ENCODE measurements at regions not wholly inside any gene's neighbourhood (a gene's known extent, or its start where the extent isn't known, plus 50 kb on each side); places are given as distances from the start of the nearest gene placed in this dataset.

GRCh38 chr4:159038536-159038935 is 64.3 kb upstream of the RAPGEF2 start:
- TF ChIP-seq, protein P1, sequence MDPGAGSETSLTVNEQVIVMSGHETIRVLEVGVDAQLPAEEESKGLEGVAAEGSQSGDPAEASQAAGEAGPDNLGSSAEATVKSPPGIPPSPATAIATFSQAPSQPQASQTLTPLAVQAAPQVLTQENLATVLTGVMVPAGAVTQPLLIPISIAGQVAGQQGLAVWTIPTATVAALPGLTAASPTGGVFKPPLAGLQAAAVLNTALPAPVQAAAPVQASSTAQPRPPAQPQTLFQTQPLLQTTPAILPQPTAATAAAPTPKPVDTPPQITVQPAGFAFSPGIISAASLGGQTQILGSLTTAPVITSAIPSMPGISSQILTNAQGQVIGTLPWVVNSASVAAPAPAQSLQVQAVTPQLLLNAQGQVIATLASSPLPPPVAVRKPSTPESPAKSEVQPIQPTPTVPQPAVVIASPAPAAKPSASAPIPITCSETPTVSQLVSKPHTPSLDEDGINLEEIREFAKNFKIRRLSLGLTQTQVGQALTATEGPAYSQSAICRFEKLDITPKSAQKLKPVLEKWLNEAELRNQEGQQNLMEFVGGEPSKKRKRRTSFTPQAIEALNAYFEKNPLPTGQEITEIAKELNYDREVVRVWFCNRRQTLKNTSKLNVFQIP (CRISPR knock-in tag; IDR thresholded peaks at IDR 0.05; ENCODE audit: borderline replicate concordance, low read depth), result no peak
- TF ChIP-seq ARNTL (CRISPR knock-in tag; IDR thresholded peaks at IDR 0.05; ENCODE audit: borderline replicate concordance, low read depth), result no peak
- no peak for TF ChIP-seq PPARA (CRISPR knock-in tag; IDR thresholded peaks at IDR 0.05; ENCODE audit: borderline replicate concordance)
- TF ChIP-seq, protein P2, sequence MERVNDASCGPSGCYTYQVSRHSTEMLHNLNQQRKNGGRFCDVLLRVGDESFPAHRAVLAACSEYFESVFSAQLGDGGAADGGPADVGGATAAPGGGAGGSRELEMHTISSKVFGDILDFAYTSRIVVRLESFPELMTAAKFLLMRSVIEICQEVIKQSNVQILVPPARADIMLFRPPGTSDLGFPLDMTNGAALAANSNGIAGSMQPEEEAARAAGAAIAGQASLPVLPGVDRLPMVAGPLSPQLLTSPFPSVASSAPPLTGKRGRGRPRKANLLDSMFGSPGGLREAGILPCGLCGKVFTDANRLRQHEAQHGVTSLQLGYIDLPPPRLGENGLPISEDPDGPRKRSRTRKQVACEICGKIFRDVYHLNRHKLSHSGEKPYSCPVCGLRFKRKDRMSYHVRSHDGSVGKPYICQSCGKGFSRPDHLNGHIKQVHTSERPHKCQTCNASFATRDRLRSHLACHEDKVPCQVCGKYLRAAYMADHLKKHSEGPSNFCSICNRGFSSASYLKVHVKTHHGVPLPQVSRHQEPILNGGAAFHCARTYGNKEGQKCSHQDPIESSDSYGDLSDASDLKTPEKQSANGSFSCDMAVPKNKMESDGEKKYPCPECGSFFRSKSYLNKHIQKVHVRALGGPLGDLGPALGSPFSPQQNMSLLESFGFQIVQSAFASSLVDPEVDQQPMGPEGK (CRISPR knock-in tag; IDR thresholded peaks at IDR 0.05; ENCODE audit: borderline replicate concordance), result no peak
- TF ChIP-seq ZFP3 (CRISPR knock-in tag; IDR thresholded peaks at IDR 0.05), result no peak
- TF ChIP-seq, protein P3, sequence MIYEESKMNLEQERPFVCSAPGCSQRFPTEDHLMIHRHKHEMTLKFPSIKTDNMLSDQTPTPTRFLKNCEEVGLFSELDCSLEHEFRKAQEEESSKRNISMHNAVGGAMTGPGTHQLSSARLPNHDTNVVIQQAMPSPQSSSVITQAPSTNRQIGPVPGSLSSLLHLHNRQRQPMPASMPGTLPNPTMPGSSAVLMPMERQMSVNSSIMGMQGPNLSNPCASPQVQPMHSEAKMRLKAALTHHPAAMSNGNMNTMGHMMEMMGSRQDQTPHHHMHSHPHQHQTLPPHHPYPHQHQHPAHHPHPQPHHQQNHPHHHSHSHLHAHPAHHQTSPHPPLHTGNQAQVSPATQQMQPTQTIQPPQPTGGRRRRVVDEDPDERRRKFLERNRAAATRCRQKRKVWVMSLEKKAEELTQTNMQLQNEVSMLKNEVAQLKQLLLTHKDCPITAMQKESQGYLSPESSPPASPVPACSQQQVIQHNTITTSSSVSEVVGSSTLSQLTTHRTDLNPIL (CRISPR knock-in tag; IDR thresholded peaks at IDR 0.05; ENCODE audit: low read depth), result no peak
- TF ChIP-seq BACH2 (CRISPR knock-in tag; IDR thresholded peaks at IDR 0.05; ENCODE audit: borderline replicate concordance), result no peak

All from SK-N-SH treated with all-trans-retinoic acid at 6 μM for 48 hours (cell line).